Vagina (tissue), 2 donors: ENCODE measurements at regions not wholly inside any gene's neighbourhood (a gene's known extent, or its start where the extent isn't known, plus 50 kb on each side); places are given as distances from the start of the nearest gene placed in this dataset.

Source experiments
- POLR2A ChIP-seq, 2 donors: fragments of 450-650 bp; IDR thresholded peaks; one replicate each; pipeline ENCODE4 v1.6.1; 2017; ENCODE audit warnings: antibody characterized with exemption in 2 of 2, mild to moderate bottlenecking in 2 of 2, moderate library complexity in 2 of 2
- TF ChIP-seq, protein P1 (sequence below), 3 experiments: fragments of 450-650 bp in 2 of 3; fragments of 200-600 bp in 1 of 3; sonication (generic) in 1 of 3; IDR thresholded peaks; one replicate each; pipeline ENCODE4 v1.5.1; 2017 to 2019; ENCODE audit warnings: antibody characterized with exemption in 3 of 3, mild to moderate bottlenecking in 2 of 3, moderate library complexity in 2 of 3

DNA sequence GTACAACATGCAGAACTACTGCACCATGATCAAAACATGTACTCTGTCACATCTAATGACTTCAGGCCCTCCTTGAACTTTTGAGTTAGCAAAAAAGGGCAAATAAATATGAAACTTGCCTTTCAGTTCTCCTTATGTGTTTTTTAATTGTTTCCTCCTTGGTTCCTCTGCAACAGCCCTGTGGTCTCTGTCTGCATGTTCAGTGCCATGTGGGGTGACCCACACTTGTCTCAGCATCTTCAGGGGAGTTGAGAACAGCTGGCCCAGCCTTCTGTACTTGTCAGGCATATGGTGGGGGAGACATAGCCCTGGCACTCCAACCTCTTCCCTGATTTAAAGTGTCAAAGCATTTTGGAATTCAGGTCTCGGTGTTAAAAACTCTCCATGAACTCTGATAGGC lies 188.0 kb upstream of the PGRMC2 start:
- TF ChIP-seq, protein P1, sequence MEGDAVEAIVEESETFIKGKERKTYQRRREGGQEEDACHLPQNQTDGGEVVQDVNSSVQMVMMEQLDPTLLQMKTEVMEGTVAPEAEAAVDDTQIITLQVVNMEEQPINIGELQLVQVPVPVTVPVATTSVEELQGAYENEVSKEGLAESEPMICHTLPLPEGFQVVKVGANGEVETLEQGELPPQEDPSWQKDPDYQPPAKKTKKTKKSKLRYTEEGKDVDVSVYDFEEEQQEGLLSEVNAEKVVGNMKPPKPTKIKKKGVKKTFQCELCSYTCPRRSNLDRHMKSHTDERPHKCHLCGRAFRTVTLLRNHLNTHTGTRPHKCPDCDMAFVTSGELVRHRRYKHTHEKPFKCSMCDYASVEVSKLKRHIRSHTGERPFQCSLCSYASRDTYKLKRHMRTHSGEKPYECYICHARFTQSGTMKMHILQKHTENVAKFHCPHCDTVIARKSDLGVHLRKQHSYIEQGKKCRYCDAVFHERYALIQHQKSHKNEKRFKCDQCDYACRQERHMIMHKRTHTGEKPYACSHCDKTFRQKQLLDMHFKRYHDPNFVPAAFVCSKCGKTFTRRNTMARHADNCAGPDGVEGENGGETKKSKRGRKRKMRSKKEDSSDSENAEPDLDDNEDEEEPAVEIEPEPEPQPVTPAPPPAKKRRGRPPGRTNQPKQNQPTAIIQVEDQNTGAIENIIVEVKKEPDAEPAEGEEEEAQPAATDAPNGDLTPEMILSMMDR (IDR thresholded peaks at IDR 0.05): no peak
- no peak for TF ChIP-seq POLR2A (IDR thresholded peaks at IDR 0.05)
